HepG2 (cell line): ENCODE measurements at regions not wholly inside any gene's neighbourhood (a gene's known extent, or its start where the extent isn't known, plus 50 kb on each side); places are given as distances from the start of the nearest gene placed in this dataset.

Source experiments
- ATAC-seq: fragments of 200-7000 bp; cut with Tn5 transposase; 3 replicates; pipeline ENCODE4 v1.9.1; 2020; ENCODE audit warnings: mild to moderate bottlenecking, moderate library complexity
- BruUV-seq: library from RNA; stranded (reverse); fragments of 400-500 nt; replicated peaks from 2 replicates; lab custom pipeline; 2021; lab: Mats Ljungman, UMichigan
- CTCF ChIA-PET: fragments of 300-600 bp; formaldehyde crosslinking; extraction: SDS; loops from one replicate; lab custom pipeline; 2021; ENCODE audit warnings: low total read pairs, inconsistent platforms, low intra/inter-chr PET ratio; lab: Yijun Ruan, JAX
- POLR2A ChIA-PET: fragments of 350-600 bp; sonication (Branson Sonifier 250); formaldehyde crosslinking; loops from one replicate; lab custom pipeline; 2020; ENCODE audit warnings: antibody characterized with exemption, inconsistent platforms; lab: Yijun Ruan, JAX
- DNase-seq: peaks from one replicate; pipeline ENCODE4 v3.0.0-alpha.2; 2015; ENCODE audit warnings: low spot score
- FAIRE-seq: peaks from 3 replicates; lab custom pipeline; 2011; peaks lifted over from hg19 to GRCh38; lab: Jason Lieb, UNC
- H2AFZ ChIP-seq: one replicate; pipeline ENCODE4 v1.6.1; 2011; ENCODE audit warnings: low read length, inconsistent platforms
- H3K27ac ChIP-seq: fragments of 300-600 bp; 3 replicates; pipeline ENCODE4 v1.8.0; 2011; ENCODE audit warnings: mixed run types, mild to moderate bottlenecking, mixed read lengths, low read length, inconsistent platforms; ENCODE audit not compliant: insufficient read depth; ENCODE audit errors: extremely low read length
- H3K27me3 ChIP-seq, 2 experiments: fragments of 200-600 bp in 1 of 2; 2 replicates in 1 of 2; 3 replicates in 1 of 2; pipeline versions ENCODE4 v1.6.0 to v1.8.0; 2011; ENCODE audit warnings: low read length in 2 of 2, mild to moderate bottlenecking in 2 of 2, moderate library complexity in 2 of 2, inconsistent platforms in 1 of 2; ENCODE audit not compliant: insufficient read depth in 2 of 2, control insufficient read depth in 1 of 2
- H3K36me3 ChIP-seq, 2 experiments: fragments of 200-600 bp in 1 of 2; replicated peaks in 1 of 2; 2 replicates in 1 of 2; 3 replicates in 1 of 2; pipeline versions ENCODE4 v1.5.1 to v1.8.0; 2011; ENCODE audit warnings: low read length in 2 of 2, inconsistent platforms in 1 of 2; ENCODE audit not compliant: insufficient read depth in 2 of 2, control insufficient read depth in 1 of 2
- H3K4me1 ChIP-seq: 2 replicates; pipeline ENCODE4 v1.5.1; 2012; ENCODE audit warnings: low read length, inconsistent platforms; ENCODE audit not compliant: insufficient read depth
- H3K4me2 ChIP-seq: 2 replicates; pipeline ENCODE4 v1.6.0; 2011; ENCODE audit warnings: low read depth, low read length, inconsistent platforms
- H3K4me3 ChIP-seq, 3 experiments: fragments of 200-600 bp in 1 of 3; sonication (generic), shearing (Covaris generic) in 1 of 3; replicated peaks in 1 of 3; 2 replicates each; pipeline ENCODE4 v1.5.1; 2011 to 2016; ENCODE audit warnings: low read length in 3 of 3, inconsistent platforms in 2 of 3, low read depth in 2 of 3, mild to moderate bottlenecking in 2 of 3, control low read depth in 1 of 3, mixed read lengths in 1 of 3; ENCODE audit not compliant: insufficient read depth in 1 of 3
- H3K79me2 ChIP-seq: one replicate; pipeline ENCODE4 v1.6.1; 2011; ENCODE audit warnings: low read length, inconsistent platforms; ENCODE audit not compliant: insufficient read depth
- H3K9ac ChIP-seq: 2 replicates; pipeline ENCODE4 v1.6.0; 2011; ENCODE audit warnings: mild to moderate bottlenecking, low read depth, low read length, inconsistent platforms; ENCODE audit not compliant: insufficient read depth
- H3K9me3 ChIP-seq: 2 replicates; pipeline ENCODE4 v1.5.1; 2012; ENCODE audit warnings: mild to moderate bottlenecking, low read length
- H4K20me1 ChIP-seq: 2 replicates; pipeline ENCODE4 v1.6.0; 2011; ENCODE audit warnings: inconsistent platforms, mild to moderate bottlenecking, low read length, moderate library complexity; ENCODE audit not compliant: insufficient read depth
- AHDC1 ChIP-seq: sonication (generic); formaldehyde crosslinking; IDR thresholded peaks from 2 replicates; pipeline ENCODE4 v1.5.1; 2020; ENCODE audit warnings: mild to moderate bottlenecking, missing genetic modification reagents, borderline replicate concordance
- ATRX ChIP-seq: sonication (generic); formaldehyde crosslinking; IDR thresholded peaks from 2 replicates; pipeline ENCODE4 v1.4.0; 2020; ENCODE audit warnings: missing genetic modification reagents, borderline replicate concordance
- CHD2 ChIP-seq: IDR thresholded peaks from 2 replicates; pipeline ENCODE4 v1.6.1; 2011; ENCODE audit warnings: low read depth, low read length, improper control_type of control experiment
- FOXP1 ChIP-seq, 2 experiments: fragments of 450-650 bp in 1 of 2; IDR thresholded peaks; 2 replicates each; pipeline ENCODE4 v1.6.1; 2017 to 2018; ENCODE audit warnings: antibody characterized with exemption in 1 of 2
- HOXA7 ChIP-seq: sonication (generic); formaldehyde crosslinking; IDR thresholded peaks from 2 replicates; pipeline ENCODE4 v1.8.1; 2022; ENCODE audit warnings: mild to moderate bottlenecking, missing genetic modification reagents, moderate library complexity
- MAZ ChIP-seq, 2 experiments: sonication (generic) in 1 of 2; formaldehyde crosslinking in 1 of 2; IDR thresholded peaks; 2 replicates each; pipeline versions ENCODE4 v1.5.0 to v1.6.1; 2012 to 2020; ENCODE audit warnings: low read depth in 2 of 2, mild to moderate bottlenecking in 2 of 2, borderline replicate concordance in 1 of 2, improper control_type of control experiment in 1 of 2, low read length in 1 of 2, missing genetic modification reagents in 1 of 2, moderate library complexity in 1 of 2
- SP5 ChIP-seq: IDR thresholded peaks from 2 replicates; pipeline ENCODE4 v1.6.1; 2016; ENCODE audit warnings: low read depth, borderline replicate concordance
- SUZ12 ChIP-seq: fragments of 150-350 bp; IDR thresholded peaks from 2 replicates; pipeline ENCODE4 v1.6.1; 2014; ENCODE audit warnings: low read depth, low read length
- ZBTB42 ChIP-seq: sonication (generic); formaldehyde crosslinking; IDR thresholded peaks from 2 replicates; pipeline ENCODE4 v1.5.0; 2020; ENCODE audit warnings: mild to moderate bottlenecking, missing genetic modification reagents
- ZNF17 ChIP-seq: sonication (generic); formaldehyde crosslinking; IDR thresholded peaks from 2 replicates; pipeline ENCODE4 v1.5.0; 2020; ENCODE audit warnings: mild to moderate bottlenecking, missing genetic modification reagents
- ZNF83 ChIP-seq: sonication (generic); formaldehyde crosslinking; IDR thresholded peaks from 2 replicates; pipeline ENCODE4 v1.4.0; 2020; ENCODE audit warnings: missing genetic modification reagents, mild to moderate bottlenecking, borderline replicate concordance
- ZNF839 ChIP-seq: sonication (generic); formaldehyde crosslinking; IDR thresholded peaks from 2 replicates; pipeline ENCODE4 v1.4.0; 2020; ENCODE audit warnings: missing genetic modification reagents, mild to moderate bottlenecking, borderline replicate concordance
- WGBS: methylation state at CpG from one replicate; pipeline ENCODE4 v1.1.6; 2017; ENCODE audit warnings: low lambda C conversion rate; 5-methylcytosine and 5-hydroxymethylcytosine counted together
- in situ Hi-C: cut with HindIII; loops from 2 replicates; pipeline ENCODE4 v1.10.0; 2017; ENCODE audit warnings: low pct_unique_long_range_greater_than_20kb; ENCODE audit not compliant: extremely low pct_ligation_motif_present
- intact Hi-C: fragments of 100-400 bp; cut with micrococcal nuclease; formaldehyde crosslinking; loops from one replicate; pipeline ENCODE4 v1.10.0; 2022; ENCODE audit not compliant: unreplicated experiment
- TF ChIP-seq, protein P1 (sequence below): sonication (generic); formaldehyde crosslinking; IDR thresholded peaks from 2 replicates; pipeline ENCODE4 v1.4.0; 2020; ENCODE audit warnings: missing genetic modification reagents
- TF ChIP-seq, protein P2 (sequence below): sonication (generic); formaldehyde crosslinking; IDR thresholded peaks from 2 replicates; pipeline ENCODE4 v1.8.0; 2022; ENCODE audit warnings: mild to moderate bottlenecking, missing genetic modification reagents, borderline replicate concordance

- DNase-seq (no peak), ATAC-seq (no peak), FAIRE-seq (no peak)
- ChIA-PET CTCF (no interaction called here), POLR2A (no interaction called here)
- peaks cover 5% of the 10 kb centered on the region; the same call in 1 of the 2 replicates for H3K9me3 ChIP-seq
- no peaks in the 10 kb centered on the region for H3K27me3 ChIP-seq
- H3K9ac ChIP-seq, result no peak overlapping the region
- no peak overlapping the region for H2AFZ ChIP-seq
- intact Hi-C loops, result no loop called here
- no peak overlapping the region for H3K4me2 ChIP-seq
- in situ Hi-C loops, result no loop called here
- no peaks in the 10 kb centered on the region for H3K4me1 ChIP-seq
- no peak for TF ChIP-seq FOXP1 (IDR thresholded peaks at IDR 0.05)
- no peak for TF ChIP-seq FOXP1 (CRISPR knock-in tag; IDR thresholded peaks at IDR 0.05)
- no peak for TF ChIP-seq ZNF839 (CRISPR knock-in tag)
- no peak for TF ChIP-seq ZBTB42 (CRISPR knock-in tag)
- TF ChIP-seq HOXA7 (CRISPR knock-in tag), result no peak
- no peak for TF ChIP-seq AHDC1 (CRISPR knock-in tag)
- TF ChIP-seq MAZ (IDR thresholded peaks at IDR 0.05; ENCODE audit: borderline replicate concordance, low read depth, low read length), result no peak
- no peak for TF ChIP-seq MAZ (CRISPR knock-in tag; IDR thresholded peaks at IDR 0.05; ENCODE audit: low read depth)
- TF ChIP-seq CHD2, result no peak
- no peak for TF ChIP-seq SUZ12
- no peak for TF ChIP-seq ATRX (CRISPR knock-in tag)
- no peak for TF ChIP-seq ZNF83 (CRISPR knock-in tag)
- TF ChIP-seq ZNF17, result no peak
- TF ChIP-seq, protein P1, sequence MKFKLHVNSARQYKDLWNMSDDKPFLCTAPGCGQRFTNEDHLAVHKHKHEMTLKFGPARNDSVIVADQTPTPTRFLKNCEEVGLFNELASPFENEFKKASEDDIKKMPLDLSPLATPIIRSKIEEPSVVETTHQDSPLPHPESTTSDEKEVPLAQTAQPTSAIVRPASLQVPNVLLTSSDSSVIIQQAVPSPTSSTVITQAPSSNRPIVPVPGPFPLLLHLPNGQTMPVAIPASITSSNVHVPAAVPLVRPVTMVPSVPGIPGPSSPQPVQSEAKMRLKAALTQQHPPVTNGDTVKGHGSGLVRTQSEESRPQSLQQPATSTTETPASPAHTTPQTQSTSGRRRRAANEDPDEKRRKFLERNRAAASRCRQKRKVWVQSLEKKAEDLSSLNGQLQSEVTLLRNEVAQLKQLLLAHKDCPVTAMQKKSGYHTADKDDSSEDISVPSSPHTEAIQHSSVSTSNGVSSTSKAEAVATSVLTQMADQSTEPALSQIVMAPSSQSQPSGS (CRISPR knock-in tag), result no peak
- no peak for TF ChIP-seq SP5 (CRISPR knock-in tag)
- TF ChIP-seq, protein P2, sequence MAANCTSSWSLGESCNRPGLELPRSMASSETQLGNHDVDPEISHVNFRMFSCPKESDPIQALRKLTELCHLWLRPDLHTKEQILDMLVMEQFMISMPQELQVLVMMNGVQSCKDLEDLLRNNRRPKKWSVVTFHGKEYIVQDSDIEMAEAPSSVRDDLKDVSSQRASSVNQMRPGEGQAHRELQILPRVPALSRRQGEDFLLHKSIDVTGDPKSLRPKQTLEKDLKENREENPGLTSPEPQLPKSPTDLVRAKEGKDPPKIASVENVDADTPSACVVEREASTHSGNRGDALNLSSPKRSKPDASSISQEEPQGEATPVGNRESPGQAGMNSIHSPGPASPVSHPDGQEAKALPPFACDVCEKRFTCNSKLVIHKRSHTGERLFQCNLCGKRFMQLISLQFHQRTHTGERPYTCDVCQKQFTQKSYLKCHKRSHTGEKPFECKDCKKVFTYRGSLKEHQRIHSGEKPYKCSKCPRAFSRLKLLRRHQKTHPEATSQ (CRISPR knock-in tag), result no peak
- H3K79me2 ChIP-seq, result no peaks in the 10 kb centered on the region
- 6% methylated on average over 3 of the region's 8 CpGs for WGBS
- no peak overlapping the region for H3K27ac ChIP-seq
- no peaks in the 10 kb centered on the region for H3K36me3 ChIP-seq
- no peaks in the 10 kb centered on the region for H4K20me1 ChIP-seq
- no peak overlapping the region for H3K4me3 ChIP-seq
- no TSS peak for BruUV-seq
Measured at GRCh38 chr11:91433284-91434010, 791.2 kb upstream of the FAT3 start.
